ENCODE measurements at regions not wholly inside any gene's neighbourhood (a gene's known extent, or its start where the extent isn't known, plus 50 kb on each side); places are given as distances from the start of the nearest gene placed in this dataset.

DNA sequence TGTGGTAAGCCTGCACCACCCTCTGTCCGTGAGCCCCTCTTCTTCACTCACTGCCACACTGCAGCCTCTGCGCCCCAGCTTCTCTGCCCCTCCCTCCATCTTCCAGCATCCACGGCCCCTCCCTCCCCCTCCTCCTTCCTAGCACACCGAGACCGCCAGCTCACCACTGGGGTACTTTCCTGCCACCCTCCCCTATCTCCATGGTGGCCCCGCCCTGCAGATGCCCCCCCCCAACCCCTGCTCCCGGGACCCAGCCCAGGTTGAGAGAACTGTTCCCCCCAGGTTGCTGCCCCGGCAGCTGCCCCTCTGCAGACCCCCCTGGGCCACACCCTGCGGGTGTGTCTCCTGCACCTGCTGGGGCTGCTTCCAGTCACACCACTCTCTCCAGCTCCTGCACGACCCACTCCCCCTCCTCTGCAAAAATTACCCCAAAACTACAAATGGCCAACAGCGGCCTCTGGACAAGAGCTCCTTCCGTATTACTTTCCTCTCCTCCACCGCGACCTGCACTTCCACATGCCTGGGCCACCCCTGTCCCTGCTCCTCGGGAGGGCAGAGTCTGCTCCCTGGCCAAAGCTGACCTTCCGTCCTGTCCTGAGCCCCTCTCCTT, 209.2 kb upstream of the PPP2R2D start:
- DNase-seq: no peak

- no peak for DNase-seq
Observed at GRCh38 chr10:131692176-131692575, 208.6 kb upstream of the PPP2R2D start.

DNA sequence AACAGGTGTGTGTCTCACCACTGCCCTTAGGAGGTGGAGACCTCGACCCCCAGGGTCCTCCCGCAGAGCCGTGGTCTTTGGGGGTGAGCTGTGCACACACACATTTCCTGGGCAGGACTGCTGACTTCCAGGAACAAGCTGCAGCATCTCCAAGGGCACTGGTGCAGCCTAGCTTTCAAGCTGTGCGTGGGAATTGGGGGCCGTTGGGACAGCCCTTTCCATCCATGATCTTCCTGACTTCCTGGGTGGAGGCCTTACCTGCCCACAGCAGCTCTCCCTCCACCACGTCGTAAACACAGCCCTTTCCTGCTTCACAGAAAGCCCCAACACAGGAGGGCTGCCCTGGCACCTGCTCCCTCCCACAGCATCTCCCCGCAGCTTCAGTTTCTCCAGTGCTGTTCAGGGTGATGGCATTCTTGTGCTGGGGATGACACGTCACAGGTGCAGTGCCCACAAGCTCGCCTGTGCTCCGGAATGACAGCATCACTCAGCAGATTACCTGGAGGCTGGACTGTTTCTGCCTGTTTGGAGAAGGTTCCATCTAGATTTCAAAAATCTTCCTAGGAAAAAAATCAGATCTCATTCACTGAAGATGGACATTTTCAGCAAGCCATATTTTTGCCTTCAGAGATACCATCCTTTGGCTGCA, 208.0 kb upstream of the PPP2R2D start:
- no peak for DNase-seq

DNA sequence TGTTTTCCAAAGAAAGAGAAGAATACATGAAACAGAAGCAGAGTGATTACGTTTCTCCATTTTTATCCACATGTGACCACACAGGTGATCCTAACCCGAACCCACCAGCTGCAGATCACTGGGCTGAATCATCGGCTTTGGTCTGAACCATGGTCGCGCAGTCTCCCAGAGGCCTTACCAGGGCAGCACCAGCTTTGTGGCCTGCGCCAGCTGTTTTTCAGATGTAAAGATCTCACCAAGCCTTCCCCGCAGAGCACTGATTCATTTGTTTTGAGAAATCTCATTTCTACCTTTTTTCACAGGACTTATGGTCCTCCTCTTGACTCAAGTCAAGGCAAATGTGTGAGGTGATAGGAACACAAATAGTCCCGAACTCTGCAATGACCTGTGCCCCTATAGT, 207.0 kb upstream of the PPP2R2D start:
- no peak for DNase-seq

GRCh38 chr10:131694168-131694780, 206.5 kb upstream of the PPP2R2D start:
- no peak for DNase-seq

DNA sequence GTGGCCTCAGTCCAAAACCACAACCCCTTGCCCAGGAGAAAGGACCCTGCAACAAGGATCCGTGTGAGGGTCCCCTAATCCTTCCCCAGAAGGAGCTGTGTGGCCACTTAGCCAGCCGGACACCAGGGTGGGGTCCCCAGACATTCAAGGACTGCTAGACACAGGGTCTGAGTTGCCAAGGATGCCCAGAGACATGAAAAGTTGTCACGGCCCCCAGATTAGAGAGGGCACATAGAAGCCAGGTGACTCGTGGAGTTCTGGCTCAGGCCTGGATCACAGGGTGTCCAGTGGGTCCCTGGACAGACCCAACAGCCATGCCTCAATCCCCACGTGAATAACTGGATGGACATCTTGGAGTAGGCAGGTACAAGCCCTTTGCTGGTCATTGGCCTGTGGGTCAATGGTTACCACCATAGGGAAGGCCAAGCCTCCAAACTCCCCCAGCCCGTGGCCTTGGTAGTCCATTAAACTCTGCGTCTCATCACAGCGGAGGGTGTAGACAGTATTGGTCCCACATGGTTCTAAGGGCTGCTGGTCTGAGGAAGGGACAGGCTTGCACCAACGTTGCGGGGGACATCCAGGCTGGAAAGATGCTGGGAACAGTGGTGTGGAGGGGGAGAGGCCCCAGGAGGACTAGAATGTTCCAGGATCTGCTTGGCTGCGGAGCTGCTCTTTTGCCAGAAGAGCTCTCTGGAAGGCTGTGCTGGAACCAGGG, 205.9 kb upstream of the PPP2R2D start:
- no peak for DNase-seq

DNA sequence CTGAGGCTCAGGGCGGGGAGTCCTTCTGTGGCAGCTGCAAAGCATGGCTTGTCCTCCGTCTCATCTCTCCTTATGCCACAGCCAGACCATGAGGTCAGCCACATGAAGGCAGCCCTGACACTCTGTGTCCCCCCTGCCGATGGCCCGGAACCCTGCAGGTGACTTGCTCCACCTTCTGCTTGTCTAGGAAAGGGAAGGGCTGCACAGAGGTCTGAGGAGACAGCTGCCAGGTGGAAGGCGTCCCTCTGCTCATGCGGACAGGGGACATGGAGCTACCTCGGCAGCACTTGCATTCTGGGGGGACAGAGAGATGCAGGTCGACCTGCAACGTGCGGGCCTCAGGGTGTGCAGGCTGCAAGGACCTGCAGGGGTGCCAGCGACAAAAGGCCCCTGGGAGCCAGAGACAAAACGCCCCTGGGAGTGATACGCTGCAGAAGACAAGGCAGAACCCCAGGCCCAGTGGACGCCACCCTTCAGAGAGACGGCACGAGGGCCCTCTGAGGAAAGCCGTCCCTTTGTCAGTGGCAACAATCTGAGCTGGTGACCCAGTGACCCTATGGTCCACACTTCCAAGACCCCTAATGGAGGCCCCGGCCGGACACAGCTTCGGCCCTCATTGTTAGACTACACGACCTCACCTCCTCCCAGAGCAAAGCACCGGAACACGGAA, 205.2 kb upstream of the PPP2R2D start:
- no peak for DNase-seq

GRCh38 chr10:131697476-131698128, 203.2 kb upstream of the PPP2R2D start:
- no peak for DNase-seq

DNA sequence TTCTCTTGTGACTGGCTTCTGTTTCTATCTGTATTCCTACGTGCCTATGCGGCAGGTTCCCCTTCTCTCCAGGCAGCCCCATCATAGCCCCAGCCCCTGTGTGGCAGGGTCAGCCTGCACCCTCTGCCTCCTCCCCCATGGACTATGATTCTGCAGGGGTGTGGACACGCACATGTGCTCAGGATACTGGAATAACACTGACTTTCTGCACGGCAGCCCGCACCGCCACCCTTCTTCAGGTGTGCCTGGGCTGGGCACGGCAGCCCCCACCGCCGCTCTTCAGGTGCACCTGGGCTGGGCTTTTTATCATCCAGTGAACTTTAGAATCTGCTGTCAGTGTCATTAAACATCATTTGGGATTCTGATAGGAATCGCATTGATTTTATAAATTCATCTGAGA, 202.6 kb upstream of the PPP2R2D start:
- DNase-seq: no peak

DNA sequence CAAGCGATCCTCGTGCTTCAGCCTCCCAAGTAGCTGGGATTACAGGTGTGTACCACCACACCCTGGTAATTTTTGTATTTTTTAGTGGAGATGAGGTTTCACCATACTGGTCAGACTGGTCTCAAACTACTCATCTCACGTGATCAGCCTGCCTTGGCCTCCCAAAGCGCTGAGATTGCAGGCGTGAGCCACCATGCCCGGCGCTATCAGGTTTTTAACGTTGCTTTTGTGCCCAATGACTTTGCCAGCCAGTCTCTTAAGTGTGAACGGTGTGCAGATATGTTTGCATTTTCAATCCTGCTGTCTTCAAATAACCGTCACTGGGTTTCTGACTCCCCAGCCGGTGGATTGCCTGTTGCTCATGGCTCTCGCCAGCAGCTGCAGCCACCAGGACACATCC, 201.8 kb upstream of the PPP2R2D start:
- no peak for DNase-seq

DNA sequence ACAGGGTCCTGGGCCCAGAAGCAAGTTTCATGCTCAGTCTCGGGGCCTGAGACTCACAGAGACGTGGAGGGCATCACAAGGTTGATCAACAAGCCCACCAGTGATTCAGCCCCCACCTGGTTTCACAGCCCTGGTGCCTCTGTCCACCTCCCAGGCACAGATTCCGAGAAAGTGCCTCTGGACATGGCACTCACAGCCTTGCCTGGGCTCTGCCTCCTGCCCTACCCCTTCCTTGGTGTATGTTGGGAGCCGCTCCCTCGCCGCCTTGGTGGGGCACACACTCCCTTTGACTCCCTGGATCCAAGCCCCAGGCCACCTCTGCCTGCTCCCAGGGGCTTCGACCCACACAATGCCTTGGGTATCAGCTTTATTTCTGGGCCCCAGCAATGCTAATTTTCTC, 200.8 kb upstream of the PPP2R2D start:
- DNase-seq: no peak

DNA sequence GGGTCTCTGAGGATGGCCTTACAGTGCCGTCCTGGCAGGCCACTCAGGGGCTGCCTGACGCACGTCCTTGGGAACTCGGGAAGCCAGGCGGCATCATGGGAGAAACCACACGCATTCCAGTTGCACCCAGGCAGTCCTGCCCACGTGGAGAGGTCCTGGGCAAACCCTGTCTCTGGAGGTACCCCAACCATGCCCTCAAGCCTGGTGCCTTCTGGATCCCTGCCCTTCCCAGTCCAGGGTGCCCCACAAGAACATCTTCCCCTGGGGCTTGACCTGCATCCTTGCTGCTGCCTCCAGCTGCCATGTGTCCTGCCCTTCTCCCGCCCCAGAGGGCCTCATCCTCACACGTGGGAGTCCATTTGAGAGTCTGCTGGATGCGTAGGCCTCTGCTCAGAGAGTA, 200.3 kb upstream of the PPP2R2D start:
- no peak for DNase-seq

- DNase-seq: no peak
Observed at GRCh38 chr10:131701131-131701947, 199.5 kb upstream of the PPP2R2D start.

DNA sequence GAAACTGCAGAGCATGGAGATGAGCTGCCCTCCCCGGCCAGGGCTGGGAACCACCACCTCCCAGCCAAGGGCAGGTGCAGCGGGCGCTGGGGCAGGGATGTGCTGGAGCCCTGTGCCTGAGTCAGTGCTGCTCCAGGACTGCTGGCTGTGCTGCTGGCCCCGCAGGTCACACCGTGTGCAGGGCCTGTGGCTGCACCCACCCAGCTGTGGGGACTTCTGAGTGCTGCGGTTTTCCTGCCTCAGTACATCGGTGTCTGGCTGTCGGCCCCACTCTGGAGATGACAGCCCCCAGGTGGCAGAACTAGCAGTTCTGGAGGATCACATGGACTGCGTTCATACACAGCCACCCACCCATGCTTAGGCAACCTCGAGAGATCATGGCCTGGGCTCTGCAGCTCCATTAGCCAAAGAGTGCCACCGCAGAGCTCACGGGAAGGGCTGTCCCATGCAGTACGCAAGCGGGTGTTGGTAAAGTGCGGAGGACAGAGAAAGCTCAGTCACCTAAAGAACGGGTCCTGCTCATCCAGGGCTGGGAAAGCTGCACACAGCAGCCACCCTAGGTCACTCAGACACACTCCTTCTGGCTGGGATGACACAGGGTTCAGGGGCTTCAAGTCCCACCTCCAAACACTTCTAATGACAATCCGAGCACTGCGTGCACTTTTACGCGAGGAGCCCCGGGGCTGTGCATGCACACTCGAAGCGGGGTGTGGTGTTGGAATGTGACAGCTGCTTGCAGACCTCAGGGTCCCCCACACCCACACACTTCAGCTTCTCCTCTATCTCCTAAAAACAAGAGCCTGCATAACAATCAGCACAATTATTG, 198.1 kb upstream of the PPP2R2D start:
- DNase-seq: no peak

- no peak for DNase-seq
Observed at GRCh38 chr10:131703541-131703940, 197.3 kb upstream of the PPP2R2D start.

DNA sequence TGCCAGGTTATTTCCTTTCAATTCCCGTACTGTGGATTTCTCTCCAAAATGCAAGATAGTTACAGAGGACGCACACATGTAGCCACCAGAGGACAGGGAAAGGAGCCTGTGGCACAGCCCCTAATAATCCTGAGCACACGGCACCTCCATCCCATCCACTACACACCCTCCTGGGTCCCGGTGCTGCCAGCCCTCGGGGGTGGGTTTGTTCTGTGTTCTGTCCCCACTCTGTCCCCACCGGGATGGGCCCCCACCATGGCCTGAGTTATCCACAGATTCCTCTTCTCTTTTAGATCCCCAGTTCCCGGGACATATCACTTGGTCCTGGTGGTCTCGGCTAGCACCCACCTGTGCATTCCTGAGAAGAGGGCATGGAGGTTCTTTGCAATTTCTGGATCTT, 196.9 kb upstream of the PPP2R2D start:
- no peak for DNase-seq

DNA sequence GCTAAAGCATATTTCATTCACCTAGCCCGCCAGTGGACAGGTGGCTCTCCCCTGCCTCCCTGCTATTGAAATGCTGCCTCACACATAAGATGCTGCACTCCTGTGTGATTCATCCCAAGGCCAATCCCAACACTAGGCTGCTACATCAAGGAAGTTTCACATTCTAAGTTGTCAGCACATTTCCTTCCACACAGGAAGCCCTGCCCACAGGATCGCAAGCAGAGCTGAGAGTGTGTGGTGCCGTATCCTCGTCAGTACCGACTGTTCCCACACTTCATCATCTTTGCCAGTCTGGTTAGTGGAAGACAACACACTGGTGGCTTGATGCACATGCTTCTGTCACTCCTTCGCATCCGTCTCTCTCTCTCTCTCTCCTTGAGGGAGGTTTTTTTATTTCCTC, 194.3 kb upstream of the PPP2R2D start:
- no peak for DNase-seq

- no peak for DNase-seq
Observed at GRCh38 chr10:131706952-131707351, 193.9 kb upstream of the PPP2R2D start.

DNA sequence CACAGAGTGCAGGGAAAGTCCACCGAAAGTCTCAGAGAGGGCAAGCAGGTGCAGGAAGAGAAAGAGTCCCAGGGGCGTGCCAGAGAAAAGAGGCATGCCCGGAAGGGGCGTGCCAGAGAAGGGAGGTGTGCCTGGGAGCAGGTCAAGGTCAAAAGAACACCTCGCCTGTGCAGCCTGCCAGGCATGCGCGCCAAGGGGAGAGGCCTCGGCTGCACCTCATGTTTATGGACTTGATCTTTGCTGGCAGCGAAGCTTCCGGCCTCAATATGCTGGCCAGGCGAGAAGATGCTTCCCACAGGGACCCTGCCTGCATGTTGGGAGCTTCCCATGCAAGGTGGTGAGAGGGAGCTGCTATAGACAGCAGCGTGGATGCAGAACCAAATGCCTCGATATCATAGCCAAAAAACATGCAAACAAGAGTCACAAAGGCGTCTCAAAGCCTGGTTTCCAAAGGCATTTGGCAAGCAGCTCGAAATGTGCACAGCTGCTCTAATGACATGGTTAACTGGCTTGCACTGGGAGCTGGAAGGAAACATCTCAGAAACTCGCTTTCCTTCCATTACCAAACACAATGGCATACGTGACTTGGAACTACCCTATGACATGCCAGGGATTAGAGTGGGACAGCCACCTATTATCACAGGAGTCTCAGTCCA, 192.5 kb upstream of the PPP2R2D start:
- DNase-seq: no peak
